ENCODE measurements at regions not wholly inside any gene's neighbourhood (a gene's known extent, or its start where the extent isn't known, plus 50 kb on each side); places are given as distances from the start of the nearest gene placed in this dataset.

DNA sequence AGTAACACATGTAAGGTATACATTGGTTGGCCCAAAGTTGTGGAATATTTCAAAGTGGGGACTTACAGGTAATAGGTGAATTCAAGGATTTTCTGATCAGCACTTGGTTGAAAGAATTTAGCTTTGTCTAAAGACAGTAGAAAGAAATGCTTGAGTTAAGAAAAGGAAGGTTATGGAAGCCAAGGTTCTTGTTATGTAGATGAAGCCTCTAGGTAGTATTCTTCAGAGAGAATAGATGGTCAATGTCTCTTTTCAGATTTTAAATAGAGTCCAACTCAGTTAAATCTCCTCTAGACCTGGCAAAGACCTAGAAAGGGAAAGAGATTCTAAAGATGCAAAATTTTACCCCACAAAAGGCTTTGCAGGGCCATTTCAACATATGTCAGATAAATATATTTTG lies 157.4 kb downstream of the ANKRD30B start:
- intact Hi-C loops (cut with DNase I; ENCODE audit: low total_unique reads) = no loop called here
- Histone ChIP-seq H3K9me3 (no peaks in the 10 kb centered on the region), H3K4me1 (no peaks in the 10 kb centered on the region), H3K27me3 (no peaks in the 10 kb centered on the region), H3K27ac (no peak overlapping the region), H3K36me3 (no peaks in the 10 kb centered on the region), H3K4me3 (no peak overlapping the region)
- no peak for DNase-seq
- in situ Hi-C loops (cut with MboI; ENCODE audit: low pct_ligation_motif_present in 1 of 4, low pct_unique_long_range_greater_than_20kb in 1 of 4, low sequenced_read_pairs in 3 of 4) = no loop called here
- TF ChIP-seq CTCF (IDR thresholded peaks at IDR 0.05) = no peak

DNA sequence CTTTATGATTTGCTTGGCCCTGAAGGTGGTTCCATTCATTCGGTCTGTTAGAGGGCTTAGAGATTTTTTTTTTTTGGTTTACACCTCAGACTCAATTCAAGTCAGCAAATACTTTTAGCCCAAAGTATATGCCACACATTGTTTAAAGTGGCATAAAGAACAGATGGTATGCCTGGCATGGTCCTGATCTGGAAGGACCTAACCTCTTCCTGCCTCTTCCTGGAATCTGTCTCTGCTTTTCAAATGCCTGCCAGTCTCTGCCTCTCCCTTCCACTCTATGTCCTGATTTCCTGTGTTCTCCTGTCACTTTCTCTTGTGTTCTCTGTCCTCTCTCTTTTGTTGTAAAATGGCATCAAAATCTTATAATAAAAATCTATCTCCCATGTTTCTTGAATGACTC lies 158.0 kb downstream of the ANKRD30B start:
- TF ChIP-seq CTCF (IDR thresholded peaks at IDR 0.05) = no peak
- no peak for TF ChIP-seq POLR2A (IDR thresholded peaks at IDR 0.05)
- TF ChIP-seq POLR2AphosphoS5 (IDR thresholded peaks at IDR 0.05) = no peak
- Histone ChIP-seq H3K9me3 (no peaks in the 10 kb centered on the region), H3K4me1 (no peaks in the 10 kb centered on the region), H3K27me3 (no peaks in the 10 kb centered on the region), H3K36me3 (no peaks in the 10 kb centered on the region), H3K27ac (no peak overlapping the region), H3K4me3 (no peak overlapping the region)
- in situ Hi-C loops (cut with MboI; ENCODE audit: low pct_ligation_motif_present in 1 of 4, low pct_unique_long_range_greater_than_20kb in 1 of 4, low sequenced_read_pairs in 3 of 4) = no loop called here
- no peak for DNase-seq
- intact Hi-C loops (cut with DNase I; ENCODE audit: low total_unique reads) = no loop called here
- WGBS, 2 donors (ENCODE audit: low coverage in 1 of 2) = 55 to 65% methylated on average over 1 of the region's 1 CpG

- Histone ChIP-seq H3K27ac (no peak overlapping the region), H3K36me3 (no peaks in the 10 kb centered on the region), H3K4me1 (no peaks in the 10 kb centered on the region), H3K27me3 (no peaks in the 10 kb centered on the region), H3K4me3 (no peak overlapping the region), H3K9me3 (no peaks in the 10 kb centered on the region)
- WGBS, 2 donors (ENCODE audit: low coverage in 1 of 2) = 76% methylated on average over 9 of the region's 9 CpGs; no CpG with 5 or more reads in 1 of the 2 donors
- DNase-seq = no peak
- in situ Hi-C loops (cut with MboI; ENCODE audit: low pct_ligation_motif_present in 1 of 4, low pct_unique_long_range_greater_than_20kb in 1 of 4, low sequenced_read_pairs in 3 of 4) (no loop called here), intact Hi-C loops (cut with DNase I; ENCODE audit: low total_unique reads) (no loop called here)
- no peak for TF ChIP-seq POLR2A (IDR thresholded peaks at IDR 0.05)
- no peak for TF ChIP-seq EP300 (IDR thresholded peaks at IDR 0.05; ENCODE audit: low read depth)
- TF ChIP-seq CTCF (IDR thresholded peaks at IDR 0.05) = no peak
- no peak for TF ChIP-seq POLR2AphosphoS5 (IDR thresholded peaks at IDR 0.05)
Measured at GRCh38 chr18:14907420-14907819, 159.4 kb downstream of the ANKRD30B start.

- no peak overlapping the region for H3K27ac ChIP-seq
- no peaks in the 10 kb centered on the region for H3K9me3 ChIP-seq
Measured at GRCh38 chr18:14908541-14908940, 160.6 kb downstream of the ANKRD30B start.

More at GRCh38 chr18:14908541-14908940, 160.6 kb downstream of the ANKRD30B start:
- intact Hi-C loops (cut with DNase I; ENCODE audit: low total_unique reads) (no loop called here), in situ Hi-C loops (cut with MboI; ENCODE audit: low pct_ligation_motif_present in 1 of 4, low pct_unique_long_range_greater_than_20kb in 1 of 4, low sequenced_read_pairs in 3 of 4) (no loop called here)
- DNase-seq = no peak
- Histone ChIP-seq H3K27me3 (no peaks in the 10 kb centered on the region), H3K4me3 (no peak overlapping the region), H3K36me3 (no peaks in the 10 kb centered on the region), H3K4me1 (no peaks in the 10 kb centered on the region)
- TF ChIP-seq CTCF (IDR thresholded peaks at IDR 0.05) = no peak
- no peak for TF ChIP-seq POLR2AphosphoS5 (IDR thresholded peaks at IDR 0.05)
- TF ChIP-seq POLR2A (IDR thresholded peaks at IDR 0.05) = no peak
- TF ChIP-seq EP300 (IDR thresholded peaks at IDR 0.05; ENCODE audit: low read depth) = no peak
- 73 to 80% methylated on average over 1 to 5 of the region's 5 CpGs for WGBS, 2 donors (ENCODE audit: low coverage in 1 of 2)
